SIG-M5 treated with dmso at 0.1 percent for 504 hours (cell line): ENCODE measurements at regions not wholly inside any gene's neighbourhood (a gene's known extent, or its start where the extent isn't known, plus 50 kb on each side); places are given as distances from the start of the nearest gene placed in this dataset.
A peak's percentile ranks its signal among the peaks of the same experiment; 100 is the strongest.

ENCODE experiments used
- DNase-seq: peaks from one replicate; lab custom pipeline; 2025; ENCODE audit not compliant: unreplicated experiment; lab: John Stamatoyannopoulos, UW

- no peak for DNase-seq
These were observed 134.1 kb downstream of the ZC3H11B start for GRCh38 chr1:219478811-219479210.

- no peak for DNase-seq
These were observed 135.0 kb downstream of the ZC3H11B start for GRCh38 chr1:219477861-219478260.

- no peak for DNase-seq
These were observed 136.2 kb downstream of the ZC3H11B start for GRCh38 chr1:219476716-219477115.

- DNase-seq, result no peak
These were observed 136.8 kb downstream of the ZC3H11B start for GRCh38 chr1:219476116-219476515.

- no peak for DNase-seq
These were observed 140.3 kb downstream of the ZC3H11B start for GRCh38 chr1:219472596-219472995.

- DNase-seq, result no peak
These were observed 145.4 kb downstream of the ZC3H11B start for GRCh38 chr1:219467524-219467923.

GRCh38 chr1:219466766-219467165 is 146.1 kb downstream of the ZC3H11B start:
- no peak for DNase-seq

- DNase-seq, result no peak
These were observed 147.5 kb downstream of the ZC3H11B start for GRCh38 chr1:219465212-219466093.

- no peak for DNase-seq
These were observed 149.3 kb downstream of the ZC3H11B start for GRCh38 chr1:219463636-219464035.

- DNase-seq, result peak; percentile 48
These were observed 150.9 kb downstream of the ZC3H11B start for GRCh38 chr1:219461981-219462400.

- DNase-seq, result peak; percentile 100
These were observed 151.7 kb downstream of the ZC3H11B start for GRCh38 chr1:219460896-219461815.

- peak; percentile 37 for DNase-seq
These were observed 152.6 kb downstream of the ZC3H11B start for GRCh38 chr1:219460081-219460895.

- no peak for DNase-seq
These were observed 153.4 kb downstream of the ZC3H11B start for GRCh38 chr1:219459351-219460080.

- DNase-seq, result no peak
These were observed 166.6 kb downstream of the ZC3H11B start for GRCh38 chr1:219446288-219446687.

GRCh38 chr1:219445864-219446263 is 167.0 kb downstream of the ZC3H11B start:
- DNase-seq, result no peak

- DNase-seq, result no peak
These were observed 168.4 kb downstream of the ZC3H11B start for GRCh38 chr1:219444474-219444873.

- DNase-seq, result no peak
These were observed 169.1 kb downstream of the ZC3H11B start for GRCh38 chr1:219443763-219444162.

- no peak for DNase-seq
These were observed 170.3 kb downstream of the ZC3H11B start for GRCh38 chr1:219442611-219443061.

GRCh38 chr1:219441884-219442283 is 171.0 kb downstream of the ZC3H11B start:
- DNase-seq, result no peak

GRCh38 chr1:219439376-219439775 is 173.5 kb downstream of the ZC3H11B start:
- no peak for DNase-seq
